ENCODE measurements at regions not wholly inside any gene's neighbourhood (a gene's known extent, or its start where the extent isn't known, plus 50 kb on each side); places are given as distances from the start of the nearest gene placed in this dataset.
"Not testable (repeated sequence)": the region's sequence is repeated elsewhere in the genome, so short reads cannot be mapped to it uniquely, and the experiment has no call there.

DNA sequence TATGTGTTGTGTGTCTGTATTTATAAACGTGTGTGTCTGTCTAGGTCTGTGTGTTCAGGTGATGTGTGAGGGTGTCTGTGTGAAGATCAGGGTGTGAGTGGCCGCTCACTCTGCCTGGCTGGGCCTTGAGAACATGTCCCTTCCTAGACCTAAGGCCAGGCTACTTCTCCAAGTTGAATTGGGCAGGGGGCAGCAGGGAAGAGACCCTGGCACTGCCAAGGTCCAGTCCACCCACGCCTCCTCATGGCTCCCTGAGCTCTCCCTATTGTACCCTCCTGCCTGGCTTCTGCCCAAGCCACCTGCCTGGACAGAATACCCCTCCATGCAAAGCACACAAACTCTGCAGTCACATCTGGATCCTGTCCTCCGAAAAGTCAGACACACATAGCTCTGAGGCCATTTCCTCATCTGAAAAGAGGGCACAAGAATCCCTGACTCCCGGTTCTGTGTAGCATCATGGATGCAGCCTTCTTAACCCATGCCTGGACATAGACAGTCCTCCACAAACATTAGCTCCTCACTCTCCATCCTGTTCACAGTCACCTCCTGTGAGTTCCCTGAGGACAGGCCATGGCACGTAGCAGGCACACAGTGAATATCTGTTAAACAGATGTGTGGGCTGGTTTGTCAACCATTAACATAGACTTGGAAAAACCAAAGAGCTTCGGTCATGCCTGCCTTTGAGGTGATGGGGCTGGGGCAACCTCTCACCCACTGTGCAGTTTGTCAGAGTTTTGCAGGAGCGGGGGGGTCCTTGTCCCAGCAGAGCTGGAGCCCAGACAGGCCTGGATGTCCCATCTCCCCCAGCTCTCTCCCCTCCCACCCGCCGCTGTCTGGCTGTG is 167.8 kb upstream of the MVB12B start:
- ATAC-seq: no peak
- no peak for DNase-seq (ENCODE audit: missing footprints)
- intact Hi-C loops (cut with DNase I): no loop called here

DNA sequence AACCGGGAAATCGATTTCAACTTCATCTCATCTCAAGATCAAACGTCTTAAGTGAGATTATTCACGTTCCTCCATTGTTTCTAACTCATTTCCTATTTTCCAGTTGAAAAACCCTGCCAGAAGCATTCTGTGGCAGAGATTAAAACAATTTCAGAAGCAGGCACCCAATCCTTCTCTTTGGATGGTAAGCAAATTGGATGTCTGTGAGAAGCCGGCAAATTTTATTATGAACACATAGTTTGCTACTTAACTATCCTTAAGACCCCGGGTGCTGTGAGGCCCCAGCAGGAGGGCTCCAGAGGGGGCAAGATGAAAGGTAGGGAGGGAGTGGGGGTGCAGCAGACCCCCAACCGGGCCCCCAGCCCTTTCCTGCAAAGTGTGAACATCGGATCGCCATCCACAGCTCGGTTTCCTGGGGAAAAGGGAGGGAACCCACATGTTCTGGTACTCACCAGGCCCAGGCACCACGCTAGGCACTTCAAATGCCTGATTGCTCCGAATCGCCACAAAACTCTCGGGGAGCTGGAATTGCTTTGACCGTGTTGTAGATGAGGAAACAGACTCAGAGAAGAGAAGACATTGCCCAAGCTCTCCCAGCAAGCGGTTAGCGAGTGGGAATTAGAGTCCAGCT is 167.1 kb upstream of the MVB12B start:
- intact Hi-C loops (cut with DNase I): no loop called here
- no peak for DNase-seq (ENCODE audit: missing footprints)
- no peak for ATAC-seq

- DNase-seq (ENCODE audit: missing footprints) (peak; percentile 63), ATAC-seq (no peak)
- intact Hi-C loops (cut with DNase I): no loop called here
Measured at GRCh38 chr9:126160067-126160853, 166.4 kb upstream of the MVB12B start.

DNA sequence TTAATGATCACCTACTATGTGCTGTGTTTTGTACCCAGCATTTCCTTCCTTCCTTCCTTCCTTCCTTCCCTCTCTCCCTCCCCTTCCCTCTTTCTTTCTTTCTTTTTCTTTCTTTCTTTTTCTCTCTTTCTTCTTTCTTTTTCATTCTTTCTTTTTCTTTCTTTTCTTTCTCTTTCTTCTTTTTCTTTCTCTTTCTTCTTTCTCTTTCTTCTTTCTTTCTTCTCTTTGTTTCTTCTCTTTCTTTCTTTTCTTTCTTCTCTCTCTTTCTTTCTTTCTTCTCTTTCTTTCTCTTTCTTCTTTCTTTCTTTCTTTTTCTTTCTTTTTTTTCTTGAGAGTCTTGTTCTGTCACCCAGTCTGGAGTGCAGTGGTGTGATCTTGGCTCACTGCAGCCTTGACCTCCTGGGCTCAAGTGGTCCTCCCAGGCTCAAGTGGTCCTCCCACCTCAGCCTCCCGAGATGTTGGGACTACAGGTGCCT is 165.7 kb upstream of the MVB12B start:
- DNase-seq (ENCODE audit: missing footprints): no peak

GRCh38 chr9:126162611-126163381 is 163.8 kb upstream of the MVB12B start:
- DNase-seq (ENCODE audit: missing footprints): no peak
- intact Hi-C loops (cut with DNase I): no loop called here

More for the DNA sequence above, 165.7 kb upstream of the MVB12B start:
- intact Hi-C loops (cut with DNase I): no loop called here
- no peak for ATAC-seq

GRCh38 chr9:126164796-126165525 is 161.7 kb upstream of the MVB12B start:
- intact Hi-C loops (cut with DNase I): no loop called here
- DNase-seq (ENCODE audit: missing footprints): no peak
- ATAC-seq: no peak

More at GRCh38 chr9:126162611-126163381, 163.8 kb upstream of the MVB12B start:
- ATAC-seq: no peak

GRCh38 chr9:126165755-126166154 is 160.9 kb upstream of the MVB12B start:
- ATAC-seq (no peak), DNase-seq (ENCODE audit: missing footprints) (no peak)
- intact Hi-C loops (cut with DNase I): no loop called here

GRCh38 chr9:126166291-126166690 is 160.3 kb upstream of the MVB12B start:
- intact Hi-C loops (cut with DNase I): no loop called here
- no peak for ATAC-seq

GRCh38 chr9:126166866-126167265 is 159.8 kb upstream of the MVB12B start:
- no peak for DNase-seq (ENCODE audit: missing footprints)
- ATAC-seq: no peak
- intact Hi-C loops (cut with DNase I): no loop called here

More at GRCh38 chr9:126166291-126166690, 160.3 kb upstream of the MVB12B start:
- DNase-seq (ENCODE audit: missing footprints): no peak

DNA sequence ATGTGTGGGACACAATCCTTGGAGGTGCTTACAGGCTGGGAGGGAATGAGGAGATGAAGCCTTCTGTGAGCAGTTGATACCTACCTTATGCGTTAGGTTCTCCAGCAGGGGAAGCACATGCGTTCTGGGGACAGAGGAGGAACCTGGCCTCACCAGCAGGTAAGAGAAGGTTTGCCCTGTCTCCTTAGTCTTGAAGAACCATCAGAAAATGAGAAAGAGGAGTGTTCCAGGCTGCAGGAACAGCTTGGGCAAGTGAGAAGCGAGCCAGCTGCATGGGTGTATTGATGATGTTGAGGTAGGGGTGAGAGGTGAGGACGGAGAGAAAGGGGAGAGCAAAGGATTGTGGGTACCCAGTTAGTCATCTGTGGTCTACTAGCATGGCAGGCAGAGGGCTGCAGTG is 156.9 kb upstream of the MVB12B start:
- ATAC-seq: no peak
- intact Hi-C loops (cut with DNase I): no loop called here

DNA sequence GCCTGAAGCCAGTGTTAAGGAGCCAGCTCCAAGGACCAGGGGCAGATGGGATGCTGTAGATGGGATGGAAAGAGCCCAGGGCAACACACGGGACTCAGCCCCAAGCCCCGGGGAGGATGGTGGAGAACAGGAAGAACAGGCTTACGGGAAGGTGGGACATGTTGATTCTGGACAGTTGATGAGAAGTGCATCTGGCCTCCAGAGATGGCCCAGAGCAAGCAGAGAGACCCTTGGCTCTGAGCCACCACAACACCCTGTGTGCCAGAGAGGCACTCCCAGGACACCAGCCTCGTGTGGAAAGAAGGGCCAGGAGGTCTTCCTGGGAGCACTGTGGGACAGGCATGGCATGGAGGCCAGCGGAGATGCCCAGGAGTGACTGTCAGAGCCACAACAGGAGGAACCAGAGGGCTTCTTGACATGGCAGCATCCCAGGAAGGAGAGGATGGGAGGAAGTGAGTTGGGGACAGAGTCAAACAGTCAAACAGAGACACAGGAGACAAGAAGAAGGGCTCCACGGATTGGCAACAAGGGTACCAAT is 156.3 kb upstream of the MVB12B start:
- intact Hi-C loops (cut with DNase I): no loop called here
- ATAC-seq (no peak), DNase-seq (ENCODE audit: missing footprints) (no peak)

More for the DNA sequence above, 156.9 kb upstream of the MVB12B start:
- DNase-seq (ENCODE audit: missing footprints): no peak

DNA sequence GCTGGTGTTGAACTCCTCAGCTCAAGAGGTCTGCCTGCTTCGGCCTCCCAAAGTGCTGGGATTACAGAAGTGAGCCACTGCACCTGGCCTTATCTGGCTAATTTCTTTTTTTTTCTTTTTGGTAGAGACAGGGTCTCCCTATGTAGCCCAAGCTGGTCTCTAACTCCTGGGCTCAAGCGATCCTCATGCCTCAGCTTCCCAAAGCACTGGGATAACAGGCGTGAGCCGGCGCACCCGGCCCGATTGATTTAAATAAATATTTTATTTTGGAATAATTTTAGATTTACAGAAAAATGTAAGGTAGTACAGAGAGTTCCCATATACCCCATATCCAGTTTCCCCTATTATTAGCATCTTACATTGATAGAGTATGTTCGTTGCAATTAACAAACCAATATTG is 155.0 kb upstream of the MVB12B start:
- intact Hi-C loops (cut with DNase I): no loop called here
- DNase-seq (ENCODE audit: missing footprints): no peak
- ATAC-seq: no peak

- DNase-seq (ENCODE audit: missing footprints): no peak
- no peak for ATAC-seq
- intact Hi-C loops (cut with DNase I): no loop called here
Measured at GRCh38 chr9:126173401-126173800, 153.2 kb upstream of the MVB12B start.

DNA sequence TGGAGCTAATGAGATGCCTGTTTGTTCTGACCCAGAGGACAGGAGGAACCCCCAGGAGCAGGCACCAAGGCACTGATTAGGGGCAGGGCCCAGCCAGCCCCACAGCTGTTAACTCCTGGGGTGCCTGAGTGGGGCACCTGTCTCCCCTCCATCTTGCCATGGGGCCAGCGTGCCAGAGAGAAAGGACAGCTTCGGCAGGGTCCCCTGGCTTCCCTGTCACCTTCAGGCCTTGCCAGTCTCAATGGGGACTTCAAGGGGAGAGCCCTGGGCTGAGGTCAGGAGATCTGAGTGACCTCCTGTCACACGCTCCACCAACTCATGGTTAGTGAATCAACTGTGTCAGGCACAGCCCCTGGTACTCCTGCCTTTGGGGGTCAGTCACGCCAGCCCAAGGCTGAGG is 152.7 kb upstream of the MVB12B start:
- intact Hi-C loops (cut with DNase I): no loop called here
- ATAC-seq (no peak), DNase-seq (ENCODE audit: missing footprints) (peak; percentile 41)

- ATAC-seq (no peak), DNase-seq (ENCODE audit: missing footprints) (no peak)
- intact Hi-C loops (cut with DNase I): no loop called here
Measured at GRCh38 chr9:126183266-126183665, 143.4 kb upstream of the MVB12B start.

GRCh38 chr9:126190994-126191393 is 135.6 kb upstream of the MVB12B start:
- intact Hi-C loops (cut with DNase I); ATAC-seq; DNase-seq (ENCODE audit: missing footprints): not testable (repeated sequence)

DNA sequence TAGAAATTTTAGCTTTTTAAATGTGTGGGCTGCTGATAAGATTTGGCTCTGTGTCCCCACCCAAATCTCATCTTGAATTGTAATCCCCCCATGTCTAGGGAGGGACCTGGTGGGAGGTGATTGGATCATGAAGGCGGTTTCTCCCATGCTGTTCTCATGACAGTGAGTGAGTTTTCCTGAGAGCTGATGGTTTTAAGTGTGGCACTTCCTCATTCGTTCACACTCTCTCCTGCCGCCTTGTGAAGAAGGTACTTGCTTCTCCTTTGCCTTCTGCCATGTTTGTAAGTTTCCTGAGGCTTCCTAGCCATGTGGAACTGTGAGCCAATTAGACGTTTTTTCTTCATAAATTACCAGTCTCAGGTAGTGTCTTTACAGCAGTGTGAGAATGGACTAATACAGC is 127.8 kb upstream of the MVB12B start:
- ATAC-seq (no peak), DNase-seq (ENCODE audit: missing footprints) (no peak)
- intact Hi-C loops (cut with DNase I): no loop called here

DNA sequence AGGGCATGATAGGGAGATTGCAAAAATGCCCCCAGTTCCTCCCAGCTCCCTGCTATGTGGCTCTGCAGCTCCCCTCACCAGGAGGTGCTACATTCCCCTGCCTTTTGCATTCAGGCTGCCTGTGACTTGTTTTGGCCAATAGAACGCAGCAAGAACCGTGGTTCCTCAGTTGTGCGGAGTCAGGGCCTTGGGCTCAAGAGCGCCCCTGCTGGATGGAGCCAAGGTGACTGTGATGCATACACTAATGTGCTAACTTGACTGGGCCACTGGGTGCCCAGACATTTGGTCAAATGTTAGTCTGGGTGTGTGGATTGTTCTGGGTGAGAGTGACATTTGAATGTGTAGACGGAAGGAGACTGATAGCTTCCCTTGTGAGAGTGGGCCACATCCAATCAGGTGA is 123.3 kb upstream of the MVB12B start:
- intact Hi-C loops (cut with DNase I): no loop called here
- DNase-seq (ENCODE audit: missing footprints) (no peak), ATAC-seq (no peak)
